Keratinocyte (primary cell): ENCODE measurements at regions not wholly inside any gene's neighbourhood (a gene's known extent, or its start where the extent isn't known, plus 50 kb on each side); places are given as distances from the start of the nearest gene placed in this dataset.

Experiments used
- DNase-seq: peaks from one replicate; pipeline ENCODE4 v3.0.0-alpha.2; 2011; ENCODE audit warnings: low read depth, missing footprints, low spot score
- FAIRE-seq: peaks from 2 replicates; lab custom pipeline; 2011; peaks lifted over from hg19 to GRCh38; lab: Jason Lieb, UNC
- H2AFZ ChIP-seq: 2 replicates; pipeline ENCODE4 v1.6.0; 2012; ENCODE audit warnings: low read length, control low read depth, inconsistent platforms; ENCODE audit not compliant: control insufficient read depth
- H3K27ac ChIP-seq: 2 replicates; pipeline ENCODE4 v1.5.1; 2011; ENCODE audit warnings: low read length; ENCODE audit not compliant: control insufficient read depth, insufficient read depth
- H3K27me3 ChIP-seq: 3 replicates; pipeline ENCODE4 v1.6.0; 2011; ENCODE audit warnings: low read length; ENCODE audit not compliant: control insufficient read depth, insufficient read depth; ENCODE audit errors: extremely low read depth
- H3K36me3 ChIP-seq, 2 experiments: 2 replicates in 1 of 2; 3 replicates in 1 of 2; pipeline ENCODE4 v1.5.1; 2011; ENCODE audit warnings: low read length in 2 of 2, mild to moderate bottlenecking in 1 of 2; ENCODE audit not compliant: control insufficient read depth in 2 of 2, insufficient read depth in 2 of 2; ENCODE audit errors: extremely low read depth in 1 of 2
- H3K4me1 ChIP-seq: 3 replicates; pipeline ENCODE4 v1.5.1; 2011; ENCODE audit warnings: low read length; ENCODE audit not compliant: control insufficient read depth, insufficient read depth; ENCODE audit errors: extremely low read depth
- H3K4me2 ChIP-seq: 3 replicates; pipeline ENCODE4 v1.6.0; 2011; ENCODE audit warnings: low read depth, low read length; ENCODE audit not compliant: control insufficient read depth, insufficient read depth; ENCODE audit errors: extremely low read depth
- H3K4me3 ChIP-seq, 3 experiments: fragments of 200-600 bp in 1 of 3; sonication (generic) in 1 of 3; 2 replicates in 2 of 3; 3 replicates in 1 of 3; pipeline ENCODE4 v1.5.1; 2011 to 2016; ENCODE audit warnings: low read length in 3 of 3, mild to moderate bottlenecking in 3 of 3, control low read depth in 2 of 3, inconsistent platforms in 1 of 3, low read depth in 1 of 3, mixed read lengths in 1 of 3, mixed run types in 1 of 3, moderate library complexity in 1 of 3; ENCODE audit not compliant: control insufficient read depth in 2 of 3, insufficient read depth in 2 of 3; ENCODE audit errors: extremely low read depth in 1 of 3
- H3K79me2 ChIP-seq: 2 replicates; pipeline ENCODE4 v1.6.0; 2012; ENCODE audit warnings: low read length; ENCODE audit not compliant: control insufficient read depth, insufficient read depth
- H3K9ac ChIP-seq: 3 replicates; pipeline ENCODE4 v1.6.0; 2011; ENCODE audit warnings: low read length; ENCODE audit not compliant: control insufficient read depth, insufficient read depth; ENCODE audit errors: extremely low read depth
- H3K9me1 ChIP-seq: 3 replicates; pipeline ENCODE4 v1.6.0; 2011; ENCODE audit warnings: low read length; ENCODE audit not compliant: control insufficient read depth, insufficient read depth; ENCODE audit errors: extremely low read depth
- H3K9me3 ChIP-seq: 2 replicates; pipeline ENCODE4 v1.5.1; 2012; ENCODE audit warnings: low read depth, low read length; ENCODE audit not compliant: control insufficient read depth
- H4K20me1 ChIP-seq: 3 replicates; pipeline ENCODE4 v1.6.0; 2011; ENCODE audit warnings: low read length; ENCODE audit not compliant: control insufficient read depth, insufficient read depth; ENCODE audit errors: extremely low read depth
- EZH2 ChIP-seq: IDR thresholded peaks from one replicate; pipeline ENCODE4 v1.6.1; 2012; ENCODE audit warnings: inconsistent platforms, mild to moderate bottlenecking, low read length, moderate library complexity
- dilution Hi-C: fragments of 300-500 bp; cut with MboI; formaldehyde crosslinking; loops from one replicate; pipeline ENCODE4 v1.7.0; 2020; ENCODE audit warnings: low sequenced_read_pairs; ENCODE audit not compliant: extremely low pct_ligation_motif_present
- TF ChIP-seq, protein P1 (sequence below), 3 experiments: IDR thresholded peaks in 1 of 3; conservative IDR thresholded peaks in 1 of 3; optimal IDR thresholded peaks in 1 of 3; 2 replicates in 2 of 3; 3 replicates in 1 of 3; pipeline versions ENCODE3 to v1.5.1; 2011; ENCODE audit warnings: low read length in 3 of 3, mild to moderate bottlenecking in 3 of 3, moderate library complexity in 2 of 3, control low read depth in 1 of 3, inconsistent platforms in 1 of 3; ENCODE audit not compliant: insufficient read depth in 2 of 3; ENCODE audit errors: extremely low read depth in 1 of 3

DNA sequence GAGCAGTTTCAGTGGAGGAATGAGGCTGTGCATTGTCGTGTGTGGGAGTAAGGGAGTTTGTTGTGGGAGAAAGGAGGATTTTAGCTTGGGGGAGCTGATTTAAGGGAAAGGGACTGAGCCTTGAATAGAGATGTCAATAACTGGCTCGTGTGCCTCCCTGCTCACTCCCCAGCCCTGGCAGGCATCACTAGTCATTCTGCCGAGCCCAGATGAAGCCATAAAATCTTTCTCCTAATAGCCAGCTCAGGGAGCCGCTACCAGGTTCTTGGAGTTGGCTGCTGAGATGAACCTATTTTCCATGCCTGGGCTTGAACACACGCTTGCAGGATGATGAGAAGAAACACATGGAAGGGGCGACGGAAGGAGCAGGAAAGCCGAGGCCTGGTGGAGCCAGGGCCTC lies 65.0 kb upstream of the POU3F1 start:
- H3K9me1 ChIP-seq, result no peaks in the 10 kb centered on the region
- H3K9me3 ChIP-seq, result no peaks in the 10 kb centered on the region
- dilution Hi-C loops, result no loop called here
- H3K36me3 ChIP-seq, result no peaks in the 10 kb centered on the region
- H3K4me2 ChIP-seq, result no peak overlapping the region
- no peak overlapping the region for H3K9ac ChIP-seq
- DNase-seq (no peak), FAIRE-seq (no peak)
- H2AFZ ChIP-seq, result no peak overlapping the region
- no peak overlapping the region for H3K27ac ChIP-seq
- peaks cover 7% of the 10 kb centered on the region for H3K4me1 ChIP-seq
- H3K79me2 ChIP-seq, result no peaks in the 10 kb centered on the region
- no peaks in the 10 kb centered on the region for H3K27me3 ChIP-seq
- H4K20me1 ChIP-seq, result no peaks in the 10 kb centered on the region
- no peak overlapping the region for H3K4me3 ChIP-seq
- TF ChIP-seq EZH2, result no peak
- TF ChIP-seq, protein P1, sequence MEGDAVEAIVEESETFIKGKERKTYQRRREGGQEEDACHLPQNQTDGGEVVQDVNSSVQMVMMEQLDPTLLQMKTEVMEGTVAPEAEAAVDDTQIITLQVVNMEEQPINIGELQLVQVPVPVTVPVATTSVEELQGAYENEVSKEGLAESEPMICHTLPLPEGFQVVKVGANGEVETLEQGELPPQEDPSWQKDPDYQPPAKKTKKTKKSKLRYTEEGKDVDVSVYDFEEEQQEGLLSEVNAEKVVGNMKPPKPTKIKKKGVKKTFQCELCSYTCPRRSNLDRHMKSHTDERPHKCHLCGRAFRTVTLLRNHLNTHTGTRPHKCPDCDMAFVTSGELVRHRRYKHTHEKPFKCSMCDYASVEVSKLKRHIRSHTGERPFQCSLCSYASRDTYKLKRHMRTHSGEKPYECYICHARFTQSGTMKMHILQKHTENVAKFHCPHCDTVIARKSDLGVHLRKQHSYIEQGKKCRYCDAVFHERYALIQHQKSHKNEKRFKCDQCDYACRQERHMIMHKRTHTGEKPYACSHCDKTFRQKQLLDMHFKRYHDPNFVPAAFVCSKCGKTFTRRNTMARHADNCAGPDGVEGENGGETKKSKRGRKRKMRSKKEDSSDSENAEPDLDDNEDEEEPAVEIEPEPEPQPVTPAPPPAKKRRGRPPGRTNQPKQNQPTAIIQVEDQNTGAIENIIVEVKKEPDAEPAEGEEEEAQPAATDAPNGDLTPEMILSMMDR (optimal IDR thresholded peaks at IDR 0.05 in 1 of 3, IDR thresholded peaks at IDR 0.05 in 1 of 3, conservative IDR thresholded peaks at IDR 0.05 in 1 of 3; ENCODE audit: extremely low read depth in 1 of 3, insufficient read depth in 2 of 3, low read length in 3 of 3), result no peak

DNA sequence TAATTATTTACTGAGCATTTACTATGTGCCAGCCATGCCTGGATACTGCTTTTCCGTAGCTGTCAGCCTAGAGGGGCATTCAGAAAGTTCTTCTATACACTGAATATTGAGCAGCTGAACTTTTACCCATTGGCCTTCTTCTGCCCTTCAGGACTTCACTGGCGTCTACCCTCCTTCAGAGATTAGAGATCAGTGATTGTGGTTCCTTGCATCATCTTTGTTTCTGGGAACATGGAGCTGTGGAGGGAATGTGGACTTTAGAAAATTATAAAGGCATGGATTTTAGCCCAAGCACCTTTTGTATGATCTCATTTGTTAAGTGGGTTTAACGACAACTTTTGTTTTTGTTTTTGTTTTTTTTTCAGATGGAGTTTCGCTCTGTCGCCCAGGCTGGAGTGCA lies 58.7 kb upstream of the POU3F1 start:
- Histone ChIP-seq H3K4me2 (no peak overlapping the region), H3K79me2 (no peaks in the 10 kb centered on the region), H3K27me3 (no peaks in the 10 kb centered on the region), H3K9ac (no peak overlapping the region), H3K4me3 (no peak overlapping the region), H3K36me3 (no peaks in the 10 kb centered on the region), H3K9me3 (no peaks in the 10 kb centered on the region), H4K20me1 (no peaks in the 10 kb centered on the region), H3K9me1 (no peaks in the 10 kb centered on the region), H2AFZ (no peak overlapping the region), H3K4me1 (no peaks in the 10 kb centered on the region), H3K27ac (no peak overlapping the region)
- dilution Hi-C loops, result no loop called here
- FAIRE-seq (no peak), DNase-seq (no peak)
- TF ChIP-seq, protein P1 (optimal IDR thresholded peaks at IDR 0.05 in 1 of 3, IDR thresholded peaks at IDR 0.05 in 1 of 3, conservative IDR thresholded peaks at IDR 0.05 in 1 of 3; ENCODE audit: extremely low read depth in 1 of 3, insufficient read depth in 2 of 3, low read length in 3 of 3), result no peak
- no peak for TF ChIP-seq EZH2
